ENCODE measurements at regions not wholly inside any gene's neighbourhood (a gene's known extent, or its start where the extent isn't known, plus 50 kb on each side); places are given as distances from the start of the nearest gene placed in this dataset.

DNA sequence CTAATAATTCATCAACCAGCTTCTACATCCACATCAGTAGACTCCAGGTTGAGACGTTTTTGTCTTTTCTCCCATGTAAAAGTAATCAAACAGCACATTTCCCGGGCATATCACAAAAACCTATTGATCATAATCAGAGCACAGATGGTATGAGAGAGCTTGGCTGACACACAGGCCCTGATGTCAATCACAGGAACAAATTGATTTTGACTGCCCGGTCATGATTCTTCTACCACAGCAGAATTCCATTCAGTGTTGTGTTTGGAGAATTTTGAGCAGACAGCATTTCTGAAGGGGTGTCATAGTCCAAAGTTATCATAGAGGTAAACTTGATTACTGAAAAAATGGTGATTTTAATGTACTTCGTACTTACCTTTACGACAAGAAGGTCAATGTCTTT lies 351.1 kb downstream of the ZSWIM6 start:
- no peak for TF ChIP-seq CTCF (IDR thresholded peaks at IDR 0.05; ENCODE audit: low read length)
- TF ChIP-seq EZH2phosphoT487 (IDR thresholded peaks at IDR 0.05; ENCODE audit: low read length), result no peak
